ENCODE measurements at regions not wholly inside any gene's neighbourhood (a gene's known extent, or its start where the extent isn't known, plus 50 kb on each side); places are given as distances from the start of the nearest gene placed in this dataset.

DNA sequence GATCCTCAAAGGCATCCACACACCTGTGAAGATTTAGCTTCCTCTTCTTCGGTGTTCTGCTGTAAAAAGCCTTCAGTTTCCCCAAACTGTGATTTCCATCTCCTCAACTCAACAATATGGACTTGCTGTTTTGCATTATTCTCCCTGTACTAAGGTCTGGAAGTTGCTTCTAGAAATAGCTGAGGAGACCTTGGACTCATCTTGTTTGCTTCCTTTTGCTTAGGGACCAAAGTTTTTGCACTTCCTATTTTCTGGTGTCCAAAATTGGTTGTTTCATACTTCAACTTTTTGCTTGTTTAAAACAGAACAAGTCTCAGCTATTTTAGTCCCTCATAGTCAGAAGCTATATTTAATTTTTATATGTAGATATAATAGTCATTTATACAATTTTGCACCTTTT is 201.9 kb upstream of the COPS8 start:
- no peaks in the 10 kb centered on the region for H3K79me2 ChIP-seq
- H3K36me3 ChIP-seq (replicated peaks; ENCODE audit: insufficient read depth, low read depth) = no peaks in the 10 kb centered on the region
- no peak for DNase-seq (ENCODE audit: low spot score)
- H3K9me3 ChIP-seq (ENCODE audit: low read depth) = no peaks in the 10 kb centered on the region
- H3K4me2 ChIP-seq = no peak overlapping the region
- no peaks in the 10 kb centered on the region for H4K20me1 ChIP-seq (ENCODE audit: insufficient read depth, poor library complexity, severe bottlenecking)
- 74% methylated on average over 1 of the region's 1 CpG for WGBS (ENCODE audit: low lambda C conversion rate, missing lambda C conversion rate)
- no peak overlapping the region for H3K27ac ChIP-seq
- no peaks in the 10 kb centered on the region for H3K9me2 ChIP-seq (replicated peaks; ENCODE audit: insufficient read depth)
- no peak for TF ChIP-seq EZH2phosphoT487 (IDR thresholded peaks at IDR 0.05; ENCODE audit: low read depth, severe bottlenecking, unreplicated experiment)
- TF ChIP-seq EZH2 (IDR thresholded peaks at IDR 0.05; ENCODE audit: borderline replicate concordance) = no peak
- TF ChIP-seq, protein P1, sequence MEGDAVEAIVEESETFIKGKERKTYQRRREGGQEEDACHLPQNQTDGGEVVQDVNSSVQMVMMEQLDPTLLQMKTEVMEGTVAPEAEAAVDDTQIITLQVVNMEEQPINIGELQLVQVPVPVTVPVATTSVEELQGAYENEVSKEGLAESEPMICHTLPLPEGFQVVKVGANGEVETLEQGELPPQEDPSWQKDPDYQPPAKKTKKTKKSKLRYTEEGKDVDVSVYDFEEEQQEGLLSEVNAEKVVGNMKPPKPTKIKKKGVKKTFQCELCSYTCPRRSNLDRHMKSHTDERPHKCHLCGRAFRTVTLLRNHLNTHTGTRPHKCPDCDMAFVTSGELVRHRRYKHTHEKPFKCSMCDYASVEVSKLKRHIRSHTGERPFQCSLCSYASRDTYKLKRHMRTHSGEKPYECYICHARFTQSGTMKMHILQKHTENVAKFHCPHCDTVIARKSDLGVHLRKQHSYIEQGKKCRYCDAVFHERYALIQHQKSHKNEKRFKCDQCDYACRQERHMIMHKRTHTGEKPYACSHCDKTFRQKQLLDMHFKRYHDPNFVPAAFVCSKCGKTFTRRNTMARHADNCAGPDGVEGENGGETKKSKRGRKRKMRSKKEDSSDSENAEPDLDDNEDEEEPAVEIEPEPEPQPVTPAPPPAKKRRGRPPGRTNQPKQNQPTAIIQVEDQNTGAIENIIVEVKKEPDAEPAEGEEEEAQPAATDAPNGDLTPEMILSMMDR (IDR thresholded peaks at IDR 0.05; ENCODE audit: poor library complexity) = no peak
- no peaks in the 10 kb centered on the region for H3K27me3 ChIP-seq
- H3K4me1 ChIP-seq (ENCODE audit: insufficient read depth) = peaks cover 12% of the 10 kb centered on the region
- H2AFZ ChIP-seq = no peak overlapping the region
- H3K4me3 ChIP-seq = no peak overlapping the region

DNA sequence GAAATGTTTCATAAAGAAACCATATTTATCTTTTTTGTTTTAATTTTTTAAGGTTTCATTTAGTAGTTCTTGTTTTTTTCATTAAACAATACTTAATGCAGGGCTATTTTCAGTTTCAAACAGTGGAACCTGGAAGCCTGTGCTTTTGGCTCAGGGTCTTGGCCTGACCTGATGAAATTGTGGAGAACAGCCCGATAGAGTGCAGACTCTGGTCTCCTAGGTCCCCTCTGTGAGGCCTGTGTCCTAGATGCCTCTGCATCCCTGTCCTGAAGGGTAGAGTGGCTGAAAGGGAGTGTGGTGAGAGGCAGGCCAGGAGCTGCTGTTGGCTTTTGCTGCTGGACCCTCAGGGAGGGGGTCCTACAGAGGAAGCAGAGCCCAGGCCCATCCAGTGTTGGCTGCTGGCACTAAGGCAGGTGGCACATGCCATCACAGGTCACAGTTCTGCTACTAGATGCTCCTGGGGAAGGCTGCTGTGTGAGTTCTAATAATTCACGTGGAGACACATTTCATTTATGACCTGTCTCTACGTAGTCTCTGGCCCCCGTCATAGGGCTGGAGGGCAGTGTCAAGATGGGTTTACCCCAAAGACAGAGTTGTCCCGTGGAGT is 201.0 kb upstream of the COPS8 start:
- no peaks in the 10 kb centered on the region for H3K36me3 ChIP-seq (replicated peaks; ENCODE audit: insufficient read depth, low read depth)
- no peaks in the 10 kb centered on the region for H3K9me2 ChIP-seq (replicated peaks; ENCODE audit: insufficient read depth)
- no peak overlapping the region for H3K4me3 ChIP-seq
- no peak overlapping the region for H2AFZ ChIP-seq
- 83% methylated on average over 5 of the region's 5 CpGs for WGBS (ENCODE audit: low lambda C conversion rate, missing lambda C conversion rate)
- no peaks in the 10 kb centered on the region for H3K27me3 ChIP-seq
- H3K9me3 ChIP-seq (ENCODE audit: low read depth) = no peaks in the 10 kb centered on the region
- H3K27ac ChIP-seq = no peak overlapping the region
- no peak overlapping the region for H3K4me2 ChIP-seq
- no peaks in the 10 kb centered on the region for H4K20me1 ChIP-seq (ENCODE audit: insufficient read depth, poor library complexity, severe bottlenecking)
- peaks cover 21% of the 10 kb centered on the region for H3K4me1 ChIP-seq (ENCODE audit: insufficient read depth)
- TF ChIP-seq, protein P1 (IDR thresholded peaks at IDR 0.05; ENCODE audit: poor library complexity) = no peak
- TF ChIP-seq EZH2 (IDR thresholded peaks at IDR 0.05; ENCODE audit: borderline replicate concordance) = no peak
- TF ChIP-seq EZH2phosphoT487 (IDR thresholded peaks at IDR 0.05; ENCODE audit: low read depth, severe bottlenecking, unreplicated experiment) = no peak
- no peak for DNase-seq (ENCODE audit: low spot score)
- no peaks in the 10 kb centered on the region for H3K79me2 ChIP-seq

DNA sequence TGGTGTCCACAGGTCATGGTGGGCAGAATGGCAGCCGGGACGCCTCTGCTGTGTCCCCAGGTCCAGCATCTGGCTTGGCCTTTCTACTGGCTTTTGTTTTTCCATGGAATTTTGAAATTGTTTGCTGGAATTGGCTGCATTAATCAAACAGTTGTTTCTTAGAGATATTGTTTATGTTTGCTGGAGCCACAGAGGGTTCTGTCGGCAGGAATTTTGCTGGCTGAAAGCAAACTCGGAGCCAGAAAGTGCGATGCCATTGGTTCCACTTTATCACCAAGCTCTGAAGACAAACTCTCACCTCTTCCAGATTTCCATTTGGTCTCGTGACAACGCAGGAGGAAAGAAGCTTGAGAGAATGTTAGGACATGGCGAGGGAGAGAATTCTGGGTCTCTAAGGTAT is 199.2 kb upstream of the COPS8 start:
- H3K4me2 ChIP-seq = no peak overlapping the region
- no peak overlapping the region for H3K4me3 ChIP-seq
- H3K36me3 ChIP-seq (replicated peaks; ENCODE audit: insufficient read depth, low read depth) = no peaks in the 10 kb centered on the region
- no peaks in the 10 kb centered on the region for H3K9me3 ChIP-seq (ENCODE audit: low read depth)
- H4K20me1 ChIP-seq (ENCODE audit: insufficient read depth, poor library complexity, severe bottlenecking) = no peaks in the 10 kb centered on the region
- TF ChIP-seq, protein P1 (IDR thresholded peaks at IDR 0.05; ENCODE audit: poor library complexity) = no peak
- TF ChIP-seq EZH2phosphoT487 (IDR thresholded peaks at IDR 0.05; ENCODE audit: low read depth, severe bottlenecking, unreplicated experiment) (no peak), EZH2 (IDR thresholded peaks at IDR 0.05; ENCODE audit: borderline replicate concordance) (no peak)
- no peaks in the 10 kb centered on the region for H3K27me3 ChIP-seq
- H3K79me2 ChIP-seq = no peaks in the 10 kb centered on the region
- peaks cover 25% of the 10 kb centered on the region for H3K4me1 ChIP-seq (ENCODE audit: insufficient read depth)
- no peaks in the 10 kb centered on the region for H3K9me2 ChIP-seq (replicated peaks; ENCODE audit: insufficient read depth)
- no peak overlapping the region for H2AFZ ChIP-seq
- DNase-seq (ENCODE audit: low spot score) = no peak
- 90% methylated on average over 8 of the region's 8 CpGs for WGBS (ENCODE audit: low lambda C conversion rate, missing lambda C conversion rate)
- no peak overlapping the region for H3K27ac ChIP-seq
